DND-41 (cell line): ENCODE measurements at regions not wholly inside any gene's neighbourhood (a gene's known extent, or its start where the extent isn't known, plus 50 kb on each side); places are given as distances from the start of the nearest gene placed in this dataset.

Experiments used
- ATAC-seq: fragments of 200-7000 bp; cut with Tn5 transposase; 3 replicates; pipeline ENCODE4 v1.9.1; 2021; ENCODE audit warnings: low read depth; ENCODE audit not compliant: insufficient read depth
- DNase-seq: peaks from one replicate; pipeline ENCODE4 v3.0.0-alpha.2; 2020
- H2AFZ ChIP-seq: 2 replicates; pipeline ENCODE4 v1.6.0; 2012; ENCODE audit warnings: low read depth, low read length
- H3K27ac ChIP-seq: 2 replicates; pipeline ENCODE4 v1.5.1; 2012; ENCODE audit warnings: low read length, inconsistent platforms
- H3K27me3 ChIP-seq: fragments of 200-600 bp; sonication (generic); 2 replicates; pipeline ENCODE4 v1.6.0; 2012; ENCODE audit warnings: low read length, mild to moderate bottlenecking, inconsistent platforms; ENCODE audit not compliant: insufficient read depth, poor library complexity
- H3K36me3 ChIP-seq: 2 replicates; pipeline ENCODE4 v1.5.1; 2012; ENCODE audit warnings: low read length, inconsistent platforms; ENCODE audit not compliant: insufficient read depth
- H3K4me1 ChIP-seq: 2 replicates; pipeline ENCODE4 v1.5.1; 2012; ENCODE audit warnings: mild to moderate bottlenecking, low read length; ENCODE audit not compliant: insufficient read depth
- H3K4me2 ChIP-seq: 2 replicates; pipeline ENCODE4 v1.6.0; 2012; ENCODE audit warnings: mild to moderate bottlenecking, moderate library complexity, low read length, inconsistent platforms; ENCODE audit not compliant: insufficient read depth
- H3K4me3 ChIP-seq, 2 experiments: fragments of 200-600 bp in 1 of 2; shearing (Covaris generic) in 1 of 2; 2 replicates each; pipeline ENCODE4 v1.5.1; 2012 to 2016; ENCODE audit warnings: inconsistent platforms in 2 of 2, low read length in 2 of 2, mild to moderate bottlenecking in 2 of 2, low read depth in 1 of 2, moderate library complexity in 1 of 2
- H3K79me2 ChIP-seq: 2 replicates; pipeline ENCODE4 v1.6.0; 2012; ENCODE audit warnings: low read length, inconsistent platforms; ENCODE audit not compliant: insufficient read depth
- H3K9ac ChIP-seq: 2 replicates; pipeline ENCODE4 v1.6.0; 2012; ENCODE audit warnings: low read depth, mild to moderate bottlenecking, inconsistent platforms, low read length, moderate library complexity
- H3K9me3 ChIP-seq: 2 replicates; pipeline ENCODE4 v1.5.1; 2012; ENCODE audit warnings: low read length, moderate library complexity, mild to moderate bottlenecking, inconsistent platforms; ENCODE audit not compliant: insufficient read depth, severe bottlenecking
- H4K20me1 ChIP-seq: 2 replicates; pipeline ENCODE4 v1.6.0; 2012; ENCODE audit warnings: low read length; ENCODE audit not compliant: insufficient read depth
- CTCF ChIP-seq: IDR thresholded peaks from 2 replicates; pipeline ENCODE4 v1.5.1; 2012; ENCODE audit warnings: borderline replicate concordance, low read length, moderate library complexity, mild to moderate bottlenecking; ENCODE audit not compliant: poor library complexity, severe bottlenecking; ENCODE audit errors: extremely low read depth
- EZH2 ChIP-seq: IDR thresholded peaks from 3 replicates; pipeline ENCODE4 v1.6.1; 2012; ENCODE audit warnings: borderline replicate concordance, low read depth, mild to moderate bottlenecking, moderate library complexity, low read length, inconsistent platforms; ENCODE audit not compliant: severe bottlenecking

DNA sequence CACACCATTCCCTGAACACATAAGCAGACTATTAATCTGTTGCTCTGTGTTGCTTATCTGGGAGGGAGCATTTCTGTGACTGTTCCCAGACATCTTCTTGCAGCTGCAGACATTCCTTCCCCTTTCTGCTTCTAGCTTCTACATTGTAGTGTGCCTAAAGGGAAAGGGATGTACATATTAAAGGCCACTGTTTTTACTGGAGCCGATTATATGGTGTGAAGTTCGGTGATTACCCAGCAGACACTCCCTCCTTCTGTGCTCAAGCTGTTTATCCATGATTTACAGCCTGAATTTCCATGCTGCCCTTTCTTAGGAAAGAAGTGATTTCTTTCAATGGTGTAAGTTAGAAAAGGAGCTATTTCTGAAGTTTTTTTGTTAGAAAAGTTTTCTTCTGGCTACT lies 105.4 kb upstream of the EIF1AY start:
- TF ChIP-seq CTCF (no peak), EZH2 (no peak)
- H3K27me3 ChIP-seq = no peaks in the 10 kb centered on the region
- ATAC-seq (no peak), DNase-seq (no peak)
- H3K27ac ChIP-seq = no peak overlapping the region
- H3K4me2 ChIP-seq = no peak overlapping the region
- no peaks in the 10 kb centered on the region for H3K9me3 ChIP-seq
- no peaks in the 10 kb centered on the region for H3K36me3 ChIP-seq
- H2AFZ ChIP-seq = no peak overlapping the region
- no peak overlapping the region for H3K4me3 ChIP-seq
- H4K20me1 ChIP-seq = no peaks in the 10 kb centered on the region
- no peaks in the 10 kb centered on the region for H3K79me2 ChIP-seq
- no peaks in the 10 kb centered on the region for H3K4me1 ChIP-seq
- H3K9ac ChIP-seq = no peak overlapping the region

DNA sequence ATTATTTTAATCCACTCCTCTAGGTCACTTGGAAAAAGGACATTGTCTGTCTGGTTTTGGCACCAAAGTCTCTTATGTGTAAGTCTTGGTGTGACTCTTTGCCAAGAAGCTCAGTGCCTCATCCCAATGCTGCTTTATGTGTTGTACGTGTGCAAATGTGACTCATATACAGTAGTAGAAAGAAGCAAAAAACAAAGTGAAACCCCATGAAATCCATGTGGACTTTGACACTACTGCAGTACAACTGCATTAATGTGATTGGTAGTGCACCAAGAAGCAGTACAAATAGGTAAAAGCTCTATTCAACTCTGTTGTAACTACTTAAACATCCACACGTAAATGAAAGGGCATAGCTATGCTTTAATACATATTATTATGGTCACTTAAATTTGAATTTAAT lies 59.6 kb upstream of the EIF1AY start:
- no peak for DNase-seq
- H3K79me2 ChIP-seq = no peaks in the 10 kb centered on the region
- no peak overlapping the region for H3K9ac ChIP-seq
- ATAC-seq = no peak
- H4K20me1 ChIP-seq = no peaks in the 10 kb centered on the region
- H3K27ac ChIP-seq = no peak overlapping the region
- H3K9me3 ChIP-seq = no peaks in the 10 kb centered on the region
- no peaks in the 10 kb centered on the region for H3K4me1 ChIP-seq
- no peak overlapping the region for H2AFZ ChIP-seq
- H3K27me3 ChIP-seq = no peaks in the 10 kb centered on the region
- TF ChIP-seq CTCF = no peak
- no peak for TF ChIP-seq EZH2
- no peak overlapping the region for H3K4me3 ChIP-seq
- H3K4me2 ChIP-seq = no peak overlapping the region
- H3K36me3 ChIP-seq = no peaks in the 10 kb centered on the region
